T47D (cell line): ENCODE measurements at regions not wholly inside any gene's neighbourhood (a gene's known extent, or its start where the extent isn't known, plus 50 kb on each side); places are given as distances from the start of the nearest gene placed in this dataset.
"Not testable (repeated sequence)": the region's sequence is repeated elsewhere in the genome, so short reads cannot be mapped to it uniquely, and the experiment has no call there.

ENCODE experiments used
- DNase-seq, 2 experiments: peaks; one replicate each; pipeline versions ENCODE4 v3.0.0 to v3.0.0-alpha.2; 2011 to 2012; ENCODE audit warnings: low read depth in 1 of 2, low spot score in 1 of 2
- JUND ChIP-seq: IDR thresholded peaks from 2 replicates; pipeline ENCODE4 v1.6.1; 2012; ENCODE audit warnings: low read depth
- in situ Hi-C: cut with HindIII; loops from 2 replicates; pipeline ENCODE4 v1.10.0; 2016; ENCODE audit warnings: low sequenced_read_pairs, low pct_unique_long_range_greater_than_20kb

DNA sequence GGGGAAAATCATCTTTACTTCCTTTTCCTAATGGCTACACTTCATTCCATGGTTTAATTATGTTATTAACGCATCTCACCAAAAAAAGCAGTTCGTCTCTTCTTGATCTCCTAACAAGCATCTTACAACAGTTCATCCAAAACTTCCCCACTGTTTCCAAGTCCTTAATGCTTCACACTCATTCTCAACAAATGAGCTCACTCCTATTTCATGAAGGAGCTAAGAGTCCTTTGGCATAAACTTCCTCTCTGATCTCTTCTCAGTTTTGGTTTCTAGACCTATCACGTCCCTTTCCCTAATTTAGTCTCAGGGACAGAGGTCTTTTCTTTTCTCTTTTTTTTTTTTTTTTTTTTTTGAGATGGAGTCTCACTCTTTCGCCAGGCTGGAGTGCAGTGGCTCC lies 205.9 kb upstream of the SLC39A10 start:
- TF ChIP-seq JUND: no peak
- in situ Hi-C loops: no loop called here
- DNase-seq: no peak

DNA sequence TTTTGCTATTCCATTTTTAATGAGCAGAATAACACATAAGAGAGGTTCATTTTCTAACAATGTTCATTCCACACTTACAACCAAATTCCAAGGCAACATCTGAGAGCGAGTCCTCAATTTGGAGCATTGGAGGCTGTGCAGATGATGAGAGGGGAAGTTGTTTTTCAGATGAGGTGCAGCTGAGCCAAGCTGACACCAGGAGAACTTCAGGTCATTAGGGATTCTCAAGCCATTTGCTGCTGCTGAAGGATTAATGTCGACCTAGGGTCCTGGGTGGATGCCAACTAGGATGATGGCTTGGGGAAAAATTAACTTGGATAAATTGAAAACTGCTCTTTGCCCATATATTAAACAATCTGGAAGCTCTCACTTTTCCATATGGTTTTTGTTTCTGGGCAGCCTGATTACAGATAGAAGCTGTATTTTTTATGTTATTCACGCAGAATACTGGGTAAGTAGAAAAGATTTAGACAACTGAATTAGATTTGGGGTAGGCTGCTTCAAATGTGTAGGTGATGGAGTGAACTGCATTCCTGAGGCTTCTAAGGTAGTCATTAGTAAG lies 206.4 kb upstream of the SLC39A10 start:
- DNase-seq: no peak
- no peak for TF ChIP-seq JUND
- in situ Hi-C loops: no loop called here

DNA sequence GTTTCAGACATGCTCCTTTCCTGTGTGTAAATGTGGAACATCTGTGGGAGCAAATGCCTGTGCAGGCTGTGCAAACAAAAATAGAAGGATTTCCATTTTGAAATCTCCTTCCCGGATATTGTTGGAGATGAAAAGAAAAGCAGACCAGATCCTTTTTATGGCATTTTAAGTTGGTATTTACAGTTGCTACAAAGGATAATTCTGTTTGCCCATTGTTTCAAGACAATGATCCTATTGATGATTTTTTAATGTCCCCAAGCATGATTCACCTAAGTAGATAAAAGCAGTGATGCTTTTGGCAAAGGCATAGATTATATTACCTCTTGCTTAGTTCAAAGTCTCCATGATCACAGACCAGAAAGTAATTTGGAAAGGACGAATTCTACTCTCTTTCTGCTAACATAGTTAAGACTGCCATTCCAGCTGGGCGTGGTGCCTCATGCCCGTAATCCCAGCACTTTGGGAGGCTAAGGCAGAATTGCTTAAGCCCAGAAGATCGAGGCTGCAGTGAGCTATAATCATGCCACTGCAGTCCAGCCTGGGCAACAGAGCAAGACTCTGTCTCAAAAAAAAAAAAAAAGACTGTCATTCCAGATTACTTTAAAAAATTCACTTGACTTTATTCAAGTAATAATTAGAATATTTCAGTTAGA lies 209.6 kb upstream of the SLC39A10 start:
- in situ Hi-C loops: no loop called here
- no peak for DNase-seq

DNA sequence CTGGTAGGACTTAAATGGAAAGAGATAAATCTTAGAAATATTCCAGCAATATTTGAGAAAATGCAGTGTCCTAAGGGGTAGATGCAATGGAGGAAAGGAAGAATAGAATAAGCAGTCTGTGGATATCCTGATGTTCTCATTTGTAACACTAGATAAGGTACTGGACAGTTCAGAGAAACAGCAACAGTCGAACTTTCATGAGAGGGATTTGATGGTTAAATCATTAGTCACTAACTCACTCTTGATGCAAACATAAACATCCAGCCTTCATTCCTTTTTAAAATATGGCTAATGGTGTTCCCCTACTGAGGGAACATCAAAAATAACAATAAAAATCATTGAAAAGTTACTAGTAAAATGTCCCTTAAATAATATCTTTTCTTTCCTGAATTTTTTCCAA lies 211.4 kb upstream of the SLC39A10 start:
- in situ Hi-C loops: no loop called here
- TF ChIP-seq JUND: no peak
- no peak for DNase-seq

More for the DNA sequence above, 209.6 kb upstream of the SLC39A10 start:
- no peak for TF ChIP-seq JUND

DNA sequence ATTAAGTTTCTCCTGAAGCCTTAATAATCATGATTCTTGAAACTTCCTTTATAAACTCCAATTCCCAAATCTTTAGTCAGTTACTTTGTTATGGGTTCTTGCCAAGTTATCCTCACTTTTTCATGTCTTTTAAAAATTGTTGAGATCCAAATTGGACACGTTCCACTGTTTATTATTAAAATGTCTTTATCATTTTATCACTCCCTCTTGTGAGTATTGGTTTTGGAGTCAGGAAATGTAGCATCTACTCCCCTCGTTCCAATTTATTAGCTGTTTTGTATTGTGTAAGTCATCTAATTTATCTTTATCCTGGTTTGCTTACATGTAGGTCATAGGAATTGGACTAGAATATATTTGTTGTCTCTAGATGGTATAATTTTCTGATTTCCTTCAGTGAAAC lies 213.1 kb upstream of the SLC39A10 start:
- no peak for TF ChIP-seq JUND
- in situ Hi-C loops: no loop called here

DNA sequence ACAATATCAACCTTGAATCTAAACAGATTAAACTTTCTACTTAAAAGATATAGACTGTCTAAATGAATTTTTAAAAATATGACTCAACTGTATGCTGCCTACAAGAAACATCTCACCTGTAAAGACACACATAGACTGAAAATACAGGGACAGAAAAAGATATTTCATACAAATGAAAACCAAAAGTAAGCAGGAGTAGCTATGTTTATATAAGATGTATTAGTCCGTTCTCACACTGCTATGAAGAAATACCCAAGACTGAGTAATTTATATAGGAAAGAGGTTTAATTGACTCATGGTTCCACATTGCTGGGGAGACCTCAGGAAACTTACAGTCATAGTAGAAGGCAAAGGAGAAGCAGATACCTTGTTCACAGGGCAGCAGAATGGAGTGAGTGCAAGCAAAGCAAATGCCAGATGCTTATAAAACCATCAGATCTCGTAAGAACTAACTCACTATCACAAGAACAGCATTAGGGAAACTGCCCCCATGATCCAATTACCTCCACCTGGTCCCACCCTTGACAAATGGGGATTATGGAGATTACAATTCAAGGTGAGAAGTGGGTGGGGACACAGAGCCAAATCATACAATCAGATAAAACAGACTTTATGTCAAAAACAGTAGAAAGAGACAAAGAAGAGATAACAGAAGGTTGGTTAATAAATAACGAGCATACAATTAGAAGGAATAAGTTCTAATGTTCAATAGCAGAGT lies 214.4 kb upstream of the SLC39A10 start:
- in situ Hi-C loops: no loop called here

More for the DNA sequence above, 213.1 kb upstream of the SLC39A10 start:
- DNase-seq: no peak

DNA sequence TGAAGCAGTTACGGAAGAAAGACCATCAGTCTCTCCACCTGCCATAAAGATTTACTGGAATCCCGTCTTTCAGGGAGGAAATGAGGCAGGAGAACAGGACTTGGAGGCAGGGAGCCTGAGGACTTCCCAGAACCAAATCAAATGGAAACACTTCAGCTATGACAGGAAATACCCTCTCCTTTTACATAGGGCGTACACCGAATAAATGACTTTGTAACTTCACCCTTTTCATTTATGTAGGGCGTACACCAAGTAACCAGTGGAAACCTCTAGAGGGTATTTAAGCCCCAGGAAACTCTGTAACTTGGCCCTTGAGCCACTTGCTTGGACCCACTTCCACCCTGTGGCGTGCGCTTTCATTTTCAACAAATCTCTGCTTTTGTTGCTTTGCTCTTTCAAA lies 218.3 kb upstream of the SLC39A10 start:
- in situ Hi-C loops: no loop called here
- no peak for DNase-seq
- no peak for TF ChIP-seq JUND

More for the DNA sequence above, 214.4 kb upstream of the SLC39A10 start:
- TF ChIP-seq JUND: no peak
- no peak for DNase-seq

DNA sequence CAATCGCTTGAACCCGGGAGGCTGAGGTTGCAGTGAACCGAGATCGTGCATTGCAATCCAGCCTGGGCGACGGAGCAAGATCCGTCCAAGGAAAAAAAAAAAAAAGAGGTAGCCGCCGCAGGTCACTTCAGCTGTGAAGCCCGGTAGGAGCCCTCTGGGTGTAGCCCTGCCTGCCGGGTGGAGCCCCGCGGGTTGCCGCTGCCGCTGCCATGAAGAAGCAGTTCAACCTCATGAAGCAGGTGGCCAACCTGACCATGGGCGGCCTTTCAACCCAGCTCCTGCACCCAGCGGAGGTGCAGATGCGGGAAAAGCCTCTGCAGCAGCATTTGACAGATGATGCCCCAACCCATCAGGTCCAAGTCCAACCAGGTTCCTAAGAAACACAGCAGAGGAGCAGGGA lies 219.5 kb upstream of the SLC39A10 start:
- no peak for DNase-seq
- TF ChIP-seq JUND: no peak
- in situ Hi-C loops: no loop called here

DNA sequence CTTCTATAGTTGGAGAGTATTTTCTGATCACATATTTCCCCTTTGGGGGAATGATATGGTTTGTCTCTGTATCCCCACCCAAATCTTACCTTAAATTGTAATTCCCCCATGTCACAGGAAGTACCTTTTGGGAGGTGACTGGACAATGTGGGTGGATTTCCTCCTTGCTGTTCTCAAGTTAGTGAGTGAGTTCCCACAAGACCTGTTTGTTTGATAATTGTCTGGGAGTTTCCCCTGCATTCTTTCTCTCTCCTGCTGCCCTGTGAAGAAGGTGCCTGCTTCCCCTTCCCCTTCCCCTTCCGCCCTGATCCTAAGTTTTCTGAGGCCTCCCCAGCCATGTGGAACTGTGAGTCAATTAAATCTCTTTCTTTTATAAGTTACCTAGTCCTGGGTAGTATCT lies 222.7 kb upstream of the SLC39A10 start:
- TF ChIP-seq JUND: no peak
- in situ Hi-C loops: no loop called here
- no peak for DNase-seq

DNA sequence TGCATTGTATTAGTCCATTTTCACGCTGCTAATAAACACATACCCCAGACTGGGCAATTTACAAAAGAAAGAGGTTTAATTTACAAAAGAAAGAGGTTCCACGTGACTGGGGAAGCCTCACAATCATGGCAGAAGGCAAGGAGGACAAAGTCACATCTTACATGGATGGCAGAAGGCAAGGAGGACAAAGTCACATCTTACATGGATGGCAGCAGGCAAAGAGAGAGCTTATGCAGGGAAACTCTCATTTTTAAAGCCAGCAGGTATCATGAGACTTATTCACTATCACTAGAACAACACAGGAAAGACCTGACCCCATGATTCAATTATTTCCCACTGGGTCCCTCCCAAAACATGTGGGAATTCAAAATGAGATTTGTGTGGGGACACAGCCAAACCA lies 223.3 kb upstream of the SLC39A10 start:
- in situ Hi-C loops, DNase-seq: not testable (repeated sequence)

DNA sequence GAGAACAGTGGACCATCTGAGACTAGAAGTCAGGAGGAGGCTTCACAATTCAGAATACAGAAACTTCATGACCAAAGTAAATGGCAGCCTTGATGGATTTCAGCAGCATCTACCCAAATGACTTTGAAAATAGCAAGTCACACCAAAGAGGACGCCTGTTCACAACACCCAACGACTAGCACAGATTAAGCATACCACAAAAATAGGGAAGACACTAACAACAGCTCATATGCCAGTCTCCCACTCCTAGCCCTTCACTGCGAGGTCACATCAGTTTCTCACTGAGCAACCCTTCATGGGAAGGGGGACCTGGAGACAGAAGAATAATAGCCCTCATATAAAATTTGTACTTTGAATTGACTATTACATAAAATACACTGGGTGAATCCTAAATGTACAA lies 228.4 kb upstream of the SLC39A10 start:
- in situ Hi-C loops: no loop called here
- DNase-seq: no peak
- no peak for TF ChIP-seq JUND

DNA sequence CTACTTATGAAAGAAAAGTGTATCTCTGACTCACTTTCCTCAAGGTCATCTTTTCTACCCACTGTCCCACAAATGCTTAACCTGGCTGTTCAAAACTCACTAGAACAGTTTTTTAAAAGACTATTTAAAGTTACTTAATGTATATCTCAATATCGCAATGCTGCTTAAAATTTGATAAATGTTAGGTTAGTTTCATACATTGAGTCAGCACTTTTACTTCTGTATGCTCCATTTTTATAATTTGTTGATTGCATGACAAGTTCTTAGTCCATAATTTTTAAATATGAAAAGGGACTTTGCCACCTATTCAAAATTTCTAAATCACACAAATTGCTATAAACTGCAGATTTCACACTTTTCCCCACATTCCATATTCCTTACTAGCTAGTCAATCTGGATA lies 231.7 kb upstream of the SLC39A10 start:
- no peak for TF ChIP-seq JUND
- no peak for DNase-seq
- in situ Hi-C loops: no loop called here

DNA sequence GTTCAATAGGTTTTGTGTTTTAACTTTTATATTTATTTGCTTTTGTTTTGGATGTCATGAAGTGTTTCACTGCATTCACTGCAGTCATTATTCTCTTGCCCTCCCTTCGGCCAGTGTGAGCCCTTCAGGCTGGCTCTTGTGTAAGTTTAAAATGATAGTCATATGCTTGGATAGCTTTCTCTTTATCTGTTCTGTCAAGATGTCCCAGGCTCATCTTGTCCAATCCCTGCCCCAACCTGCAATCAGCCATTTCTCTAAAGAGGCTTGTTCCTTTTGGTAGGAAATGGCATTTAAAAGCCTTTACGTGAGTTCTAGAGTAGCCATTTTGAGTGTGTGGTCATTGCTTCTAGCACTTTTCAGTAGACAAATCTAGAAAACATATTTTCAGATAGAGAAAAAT lies 238.0 kb upstream of the SLC39A10 start:
- in situ Hi-C loops: no loop called here
- no peak for DNase-seq
- no peak for TF ChIP-seq JUND

DNA sequence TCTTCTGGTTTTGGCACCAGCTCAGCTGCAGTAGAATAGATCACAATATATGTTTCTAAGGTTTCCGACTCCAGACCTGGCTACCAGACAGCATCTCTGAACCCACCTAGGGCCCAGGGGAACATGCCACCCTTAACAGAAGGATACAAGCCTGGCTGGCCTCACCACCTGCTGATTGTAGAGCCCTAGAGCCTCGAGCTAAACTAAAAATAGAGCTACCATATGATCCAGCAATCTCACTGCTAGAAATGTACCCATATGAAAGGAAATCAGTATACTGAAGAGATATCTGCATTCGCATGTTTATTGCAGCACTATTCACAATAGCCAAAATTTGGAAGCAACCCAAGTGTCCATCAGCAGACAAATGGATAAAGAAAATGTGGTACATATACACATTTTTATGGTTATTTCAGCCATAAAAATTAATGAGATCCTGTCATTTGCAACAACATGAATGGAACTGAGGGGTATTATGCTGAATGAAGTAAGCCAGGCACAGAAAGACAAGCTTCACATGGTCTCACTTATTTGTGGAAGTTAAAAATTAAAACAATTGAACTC lies 242.4 kb upstream of the SLC39A10 start:
- DNase-seq: no peak
- in situ Hi-C loops: no loop called here
- TF ChIP-seq JUND: no peak
